ENCODE measurements at regions not wholly inside any gene's neighbourhood (a gene's known extent, or its start where the extent isn't known, plus 50 kb on each side); places are given as distances from the start of the nearest gene placed in this dataset.

GRCh38 chr11:97683733-97684132 lies 1293.9 kb downstream of the JRKL start:
- Histone ChIP-seq H3K27me3 (no peaks in the 10 kb centered on the region), H3K4me1 (no peaks in the 10 kb centered on the region), H3K36me3 (no peaks in the 10 kb centered on the region), H3K27ac (no peak overlapping the region), H3K9me3 (peaks cover 3 to 5% of the 10 kb centered on the region in 2 donors), H3K4me3 (no peak overlapping the region)
- intact Hi-C loops (cut with DNase I; ENCODE audit: low total_unique reads), result no loop called here
- no peak for DNase-seq
- 64 to 80% methylated on average over 1 to 2 of the region's 2 CpGs for WGBS, 2 donors (ENCODE audit: low coverage in 1 of 2)
- in situ Hi-C loops (cut with MboI; ENCODE audit: low pct_ligation_motif_present in 1 of 4, low pct_unique_long_range_greater_than_20kb in 1 of 4, low sequenced_read_pairs in 3 of 4), result no loop called here
- TF ChIP-seq POLR2A (IDR thresholded peaks at IDR 0.05) (no peak), EP300 (IDR thresholded peaks at IDR 0.05; ENCODE audit: low read depth) (no peak), POLR2AphosphoS5 (IDR thresholded peaks at IDR 0.05) (no peak), CTCF (IDR thresholded peaks at IDR 0.05) (no peak)

GRCh38 chr11:97684486-97685439 lies 1295.0 kb downstream of the JRKL start:
- Histone ChIP-seq H3K4me3 (no peak overlapping the region), H3K27ac (no peak overlapping the region), H3K4me1 (no peaks in the 10 kb centered on the region), H3K36me3 (no peaks in the 10 kb centered on the region), H3K27me3 (no peaks in the 10 kb centered on the region), H3K9me3 (peaks cover 0 to 5% of the 10 kb centered on the region in 2 donors)
- no peak for TF ChIP-seq POLR2AphosphoS5 (IDR thresholded peaks at IDR 0.05)
- TF ChIP-seq CTCF (IDR thresholded peaks at IDR 0.05), result no peak
- TF ChIP-seq POLR2A (IDR thresholded peaks at IDR 0.05), result no peak
- TF ChIP-seq EP300 (IDR thresholded peaks at IDR 0.05; ENCODE audit: low read depth), result no peak
- in situ Hi-C loops (cut with MboI; ENCODE audit: low pct_ligation_motif_present in 1 of 4, low pct_unique_long_range_greater_than_20kb in 1 of 4, low sequenced_read_pairs in 3 of 4), result no loop called here
- intact Hi-C loops (cut with DNase I; ENCODE audit: low total_unique reads), result no loop called here
- WGBS, 2 donors (ENCODE audit: low coverage in 1 of 2), result 61 to 82% methylated on average over 3 to 5 of the region's 5 CpGs
- DNase-seq, result no peak

GRCh38 chr11:97685695-97686094 lies 1295.9 kb downstream of the JRKL start:
- DNase-seq, result no peak
- Histone ChIP-seq H3K4me1 (no peaks in the 10 kb centered on the region), H3K4me3 (no peak overlapping the region), H3K9me3 (no peaks in the 10 kb centered on the region), H3K27me3 (no peaks in the 10 kb centered on the region), H3K27ac (no peak overlapping the region), H3K36me3 (no peaks in the 10 kb centered on the region)
- intact Hi-C loops (cut with DNase I; ENCODE audit: low total_unique reads) (no loop called here), in situ Hi-C loops (cut with MboI; ENCODE audit: low pct_ligation_motif_present in 1 of 4, low pct_unique_long_range_greater_than_20kb in 1 of 4, low sequenced_read_pairs in 3 of 4) (no loop called here)
- WGBS, 2 donors (ENCODE audit: low coverage in 1 of 2), result 66 to 67% methylated on average over 2 of the region's 2 CpGs
- TF ChIP-seq POLR2A (IDR thresholded peaks at IDR 0.05) (no peak), CTCF (IDR thresholded peaks at IDR 0.05) (no peak), EP300 (IDR thresholded peaks at IDR 0.05; ENCODE audit: low read depth) (no peak), POLR2AphosphoS5 (IDR thresholded peaks at IDR 0.05) (no peak)

- no peaks in the 10 kb centered on the region for H3K36me3 ChIP-seq
- intact Hi-C loops (cut with DNase I; ENCODE audit: low total_unique reads) (no loop called here), in situ Hi-C loops (cut with MboI; ENCODE audit: low pct_ligation_motif_present in 1 of 4, low pct_unique_long_range_greater_than_20kb in 1 of 4, low sequenced_read_pairs in 3 of 4) (no loop called here)
- H3K4me1 ChIP-seq, result no peaks in the 10 kb centered on the region
- TF ChIP-seq POLR2AphosphoS5 (IDR thresholded peaks at IDR 0.05), result no peak
- no peak for TF ChIP-seq POLR2A (IDR thresholded peaks at IDR 0.05)
- no peak for TF ChIP-seq EP300 (IDR thresholded peaks at IDR 0.05; ENCODE audit: low read depth)
- no peak for TF ChIP-seq CTCF (IDR thresholded peaks at IDR 0.05)
- H3K4me3 ChIP-seq, result no peak overlapping the region
- H3K9me3 ChIP-seq, result no peaks in the 10 kb centered on the region
- no peaks in the 10 kb centered on the region for H3K27me3 ChIP-seq
- no peak overlapping the region for H3K27ac ChIP-seq
- WGBS, 2 donors (ENCODE audit: low coverage in 1 of 2), result 83 to 94% methylated on average over 2 to 4 of the region's 4 CpGs
- DNase-seq, result no peak
Observed at GRCh38 chr11:97687111-97687510, 1297.3 kb downstream of the JRKL start.
